Esophagus muscularis mucosa (tissue), 4 donors: ENCODE measurements at regions not wholly inside any gene's neighbourhood (a gene's known extent, or its start where the extent isn't known, plus 50 kb on each side); places are given as distances from the start of the nearest gene placed in this dataset.

Experiments used
- EP300 ChIP-seq: sonication (generic); formaldehyde crosslinking; IDR thresholded peaks from one replicate; pipeline ENCODE4 v1.6.1; 2017; ENCODE audit warnings: antibody characterized with exemption
- POLR2A ChIP-seq: fragments of 450-650 bp; IDR thresholded peaks from one replicate; pipeline ENCODE4 v1.6.1; 2017; ENCODE audit warnings: antibody characterized with exemption, moderate library complexity, mild to moderate bottlenecking, low read depth
- POLR2AphosphoS5 ChIP-seq, 2 donors: sonication (generic); formaldehyde crosslinking; IDR thresholded peaks; one replicate each; pipeline ENCODE4 v1.6.1; 2017; ENCODE audit warnings: antibody characterized with exemption in 2 of 2
- TF ChIP-seq, protein P1 (sequence below), 3 experiments: fragments of 200-600 bp in 2 of 3; fragments of 450-650 bp in 1 of 3; sonication (generic) in 2 of 3; IDR thresholded peaks; one replicate each; pipeline ENCODE4 v1.5.1; 2017 to 2019; ENCODE audit warnings: antibody characterized with exemption in 3 of 3, mild to moderate bottlenecking in 2 of 3, moderate library complexity in 1 of 3

DNA sequence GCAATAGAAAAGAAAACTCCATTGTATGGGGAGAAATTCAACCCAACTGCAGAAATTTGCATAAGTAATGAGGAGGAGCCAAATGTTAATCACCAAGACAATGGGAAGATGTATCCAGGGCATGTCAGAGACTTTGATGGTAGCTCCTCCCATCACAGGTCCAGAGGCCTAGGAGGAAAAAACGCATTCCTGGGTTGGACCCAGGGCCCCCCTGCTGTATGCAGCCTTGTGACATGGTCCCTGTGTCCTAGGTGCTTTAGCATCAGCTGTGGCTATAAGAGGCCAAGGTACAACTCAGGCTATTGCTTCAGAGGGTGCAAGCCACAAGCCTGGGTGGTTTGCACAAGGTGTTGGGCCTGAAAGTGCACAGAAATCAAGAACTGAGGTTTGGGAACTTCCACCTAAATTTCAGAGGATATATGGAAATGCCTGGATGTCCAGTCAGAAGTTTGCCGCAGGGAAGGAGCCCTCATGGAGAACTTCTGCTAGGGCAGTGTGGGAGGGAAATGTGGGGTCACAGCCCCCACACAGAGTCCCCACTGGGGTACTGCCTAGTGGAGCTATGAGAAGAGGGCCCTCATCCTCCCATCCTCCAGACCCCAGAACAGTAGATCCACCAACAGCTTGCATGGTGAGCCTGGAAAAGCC lies 162.3 kb downstream of the TGFB2 start:
- TF ChIP-seq, protein P1, sequence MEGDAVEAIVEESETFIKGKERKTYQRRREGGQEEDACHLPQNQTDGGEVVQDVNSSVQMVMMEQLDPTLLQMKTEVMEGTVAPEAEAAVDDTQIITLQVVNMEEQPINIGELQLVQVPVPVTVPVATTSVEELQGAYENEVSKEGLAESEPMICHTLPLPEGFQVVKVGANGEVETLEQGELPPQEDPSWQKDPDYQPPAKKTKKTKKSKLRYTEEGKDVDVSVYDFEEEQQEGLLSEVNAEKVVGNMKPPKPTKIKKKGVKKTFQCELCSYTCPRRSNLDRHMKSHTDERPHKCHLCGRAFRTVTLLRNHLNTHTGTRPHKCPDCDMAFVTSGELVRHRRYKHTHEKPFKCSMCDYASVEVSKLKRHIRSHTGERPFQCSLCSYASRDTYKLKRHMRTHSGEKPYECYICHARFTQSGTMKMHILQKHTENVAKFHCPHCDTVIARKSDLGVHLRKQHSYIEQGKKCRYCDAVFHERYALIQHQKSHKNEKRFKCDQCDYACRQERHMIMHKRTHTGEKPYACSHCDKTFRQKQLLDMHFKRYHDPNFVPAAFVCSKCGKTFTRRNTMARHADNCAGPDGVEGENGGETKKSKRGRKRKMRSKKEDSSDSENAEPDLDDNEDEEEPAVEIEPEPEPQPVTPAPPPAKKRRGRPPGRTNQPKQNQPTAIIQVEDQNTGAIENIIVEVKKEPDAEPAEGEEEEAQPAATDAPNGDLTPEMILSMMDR (IDR thresholded peaks at IDR 0.05): no peak
- no peak for TF ChIP-seq POLR2AphosphoS5 (IDR thresholded peaks at IDR 0.05)
- no peak for TF ChIP-seq EP300
- no peak for TF ChIP-seq POLR2A
